ENCODE measurements at regions not wholly inside any gene's neighbourhood (a gene's known extent, or its start where the extent isn't known, plus 50 kb on each side); places are given as distances from the start of the nearest gene placed in this dataset.

DNA sequence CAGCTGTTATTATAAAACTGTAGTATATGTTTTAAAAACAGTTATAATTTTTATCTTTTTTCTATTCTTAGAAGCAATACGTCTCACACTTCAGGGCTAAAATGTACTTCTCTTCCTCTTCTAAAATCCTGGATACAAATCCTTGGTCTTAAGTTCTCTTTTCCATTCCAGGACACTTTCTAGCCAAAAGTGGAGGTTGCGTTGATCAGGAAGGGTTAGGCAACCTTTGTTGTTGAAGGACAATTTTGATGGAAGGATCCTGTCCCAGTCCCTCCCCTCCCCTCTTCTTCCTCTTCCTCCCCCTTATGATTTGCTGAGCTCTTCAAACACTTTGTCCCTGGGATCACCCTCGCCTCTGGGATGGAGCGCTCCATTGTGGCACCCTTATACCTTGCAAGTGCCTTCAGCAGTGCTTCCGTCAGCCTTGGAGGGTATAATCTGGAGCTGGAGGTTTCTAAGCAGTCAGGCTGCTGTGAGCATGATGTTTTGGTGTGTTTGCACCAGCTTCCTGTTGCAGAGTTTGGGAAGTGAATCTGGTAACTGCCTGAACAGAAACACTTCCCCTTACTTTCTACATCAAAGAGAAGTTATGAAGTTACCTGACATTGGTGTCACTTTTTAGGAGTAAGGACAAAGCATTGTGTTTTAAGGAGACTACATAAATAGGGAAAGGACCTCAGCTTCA, 87.4 kb upstream of the SLC38A2 start:
- Histone ChIP-seq H3F3A (ENCODE audit: insufficient read depth, low read length, poor library complexity, severe bottlenecking) (no peaks in the 10 kb centered on the region), H3K4me2 (ENCODE audit: low read length) (no peak overlapping the region), H3K9me2 (ENCODE audit: insufficient read depth, low read length) (no peaks in the 10 kb centered on the region), H3K79me2 (replicated peaks; ENCODE audit: insufficient read depth, low read length) (no peaks in the 10 kb centered on the region), H3K9ac (ENCODE audit: low read length) (no peak overlapping the region), H4K20me1 (ENCODE audit: insufficient read depth) (no peaks in the 10 kb centered on the region), H3K27ac (ENCODE audit: low read length) (no peak overlapping the region), H3K4me3 (ENCODE audit: low read length) (no peak overlapping the region), H3K9me3 (ENCODE audit: low read length) (no peaks in the 10 kb centered on the region), H3K36me3 (ENCODE audit: insufficient read depth, low read length) (no peaks in the 10 kb centered on the region), H3K27me3 (ENCODE audit: insufficient read depth, low read depth, low read length) (no peaks in the 10 kb centered on the region), H2AFZ (ENCODE audit: low read depth, low read length) (no peak overlapping the region)
- TF ChIP-seq EP300 (conservative IDR thresholded peaks at IDR 0.05; ENCODE audit: poor library complexity, severe bottlenecking) (no peak), POLR2AphosphoS5 (IDR thresholded peaks at IDR 0.05) (no peak), MXI1 (conservative IDR thresholded peaks at IDR 0.05; ENCODE audit: poor library complexity, severe bottlenecking) (no peak), RAD21 (conservative IDR thresholded peaks at IDR 0.05) (no peak)
- TF ChIP-seq, protein P1, sequence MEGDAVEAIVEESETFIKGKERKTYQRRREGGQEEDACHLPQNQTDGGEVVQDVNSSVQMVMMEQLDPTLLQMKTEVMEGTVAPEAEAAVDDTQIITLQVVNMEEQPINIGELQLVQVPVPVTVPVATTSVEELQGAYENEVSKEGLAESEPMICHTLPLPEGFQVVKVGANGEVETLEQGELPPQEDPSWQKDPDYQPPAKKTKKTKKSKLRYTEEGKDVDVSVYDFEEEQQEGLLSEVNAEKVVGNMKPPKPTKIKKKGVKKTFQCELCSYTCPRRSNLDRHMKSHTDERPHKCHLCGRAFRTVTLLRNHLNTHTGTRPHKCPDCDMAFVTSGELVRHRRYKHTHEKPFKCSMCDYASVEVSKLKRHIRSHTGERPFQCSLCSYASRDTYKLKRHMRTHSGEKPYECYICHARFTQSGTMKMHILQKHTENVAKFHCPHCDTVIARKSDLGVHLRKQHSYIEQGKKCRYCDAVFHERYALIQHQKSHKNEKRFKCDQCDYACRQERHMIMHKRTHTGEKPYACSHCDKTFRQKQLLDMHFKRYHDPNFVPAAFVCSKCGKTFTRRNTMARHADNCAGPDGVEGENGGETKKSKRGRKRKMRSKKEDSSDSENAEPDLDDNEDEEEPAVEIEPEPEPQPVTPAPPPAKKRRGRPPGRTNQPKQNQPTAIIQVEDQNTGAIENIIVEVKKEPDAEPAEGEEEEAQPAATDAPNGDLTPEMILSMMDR (IDR thresholded peaks at IDR 0.05; ENCODE audit: poor library complexity, severe bottlenecking), result no peak

DNA sequence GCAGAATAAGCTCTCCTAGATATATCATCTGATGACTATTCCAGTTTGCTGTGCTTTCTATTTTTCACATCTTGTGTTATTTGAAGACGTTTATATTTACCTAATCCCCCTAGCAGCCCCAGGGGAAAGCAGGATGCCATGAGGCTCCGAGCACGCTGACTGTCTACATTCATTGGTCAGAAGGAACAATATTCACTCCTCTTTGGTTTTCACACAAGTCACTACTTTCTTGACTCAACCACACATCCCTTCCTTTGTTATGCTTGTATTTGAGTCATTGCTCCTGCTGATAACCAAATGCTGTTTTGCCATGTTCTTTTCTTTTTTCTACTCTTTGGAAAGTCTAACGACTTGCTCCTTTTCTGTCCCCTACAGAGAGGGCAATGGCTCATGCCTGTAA, 86.5 kb upstream of the SLC38A2 start:
- no peaks in the 10 kb centered on the region for H3K9me2 ChIP-seq (ENCODE audit: insufficient read depth, low read length)
- no peak overlapping the region for H2AFZ ChIP-seq (ENCODE audit: low read depth, low read length)
- no peak overlapping the region for H3K4me2 ChIP-seq (ENCODE audit: low read length)
- H3F3A ChIP-seq (ENCODE audit: insufficient read depth, low read length, poor library complexity, severe bottlenecking), result no peaks in the 10 kb centered on the region
- H3K27me3 ChIP-seq (ENCODE audit: insufficient read depth, low read depth, low read length), result no peaks in the 10 kb centered on the region
- TF ChIP-seq POLR2AphosphoS5 (IDR thresholded peaks at IDR 0.05) (no peak), RAD21 (conservative IDR thresholded peaks at IDR 0.05) (no peak), MXI1 (conservative IDR thresholded peaks at IDR 0.05; ENCODE audit: poor library complexity, severe bottlenecking) (no peak), EZH2 (IDR thresholded peaks at IDR 0.05; ENCODE audit: borderline replicate concordance, insufficient read depth, low read length, poor library complexity, severe bottlenecking) (no peak), SMC3 (conservative IDR thresholded peaks at IDR 0.05; ENCODE audit: poor library complexity) (no peak), EP300 (conservative IDR thresholded peaks at IDR 0.05; ENCODE audit: poor library complexity, severe bottlenecking) (no peak), TAF1 (IDR thresholded peaks at IDR 0.05; ENCODE audit: low read depth) (no peak)
- TF ChIP-seq, protein P1 (IDR thresholded peaks at IDR 0.05; ENCODE audit: poor library complexity, severe bottlenecking), result no peak
- TF ChIP-seq, protein P2, sequence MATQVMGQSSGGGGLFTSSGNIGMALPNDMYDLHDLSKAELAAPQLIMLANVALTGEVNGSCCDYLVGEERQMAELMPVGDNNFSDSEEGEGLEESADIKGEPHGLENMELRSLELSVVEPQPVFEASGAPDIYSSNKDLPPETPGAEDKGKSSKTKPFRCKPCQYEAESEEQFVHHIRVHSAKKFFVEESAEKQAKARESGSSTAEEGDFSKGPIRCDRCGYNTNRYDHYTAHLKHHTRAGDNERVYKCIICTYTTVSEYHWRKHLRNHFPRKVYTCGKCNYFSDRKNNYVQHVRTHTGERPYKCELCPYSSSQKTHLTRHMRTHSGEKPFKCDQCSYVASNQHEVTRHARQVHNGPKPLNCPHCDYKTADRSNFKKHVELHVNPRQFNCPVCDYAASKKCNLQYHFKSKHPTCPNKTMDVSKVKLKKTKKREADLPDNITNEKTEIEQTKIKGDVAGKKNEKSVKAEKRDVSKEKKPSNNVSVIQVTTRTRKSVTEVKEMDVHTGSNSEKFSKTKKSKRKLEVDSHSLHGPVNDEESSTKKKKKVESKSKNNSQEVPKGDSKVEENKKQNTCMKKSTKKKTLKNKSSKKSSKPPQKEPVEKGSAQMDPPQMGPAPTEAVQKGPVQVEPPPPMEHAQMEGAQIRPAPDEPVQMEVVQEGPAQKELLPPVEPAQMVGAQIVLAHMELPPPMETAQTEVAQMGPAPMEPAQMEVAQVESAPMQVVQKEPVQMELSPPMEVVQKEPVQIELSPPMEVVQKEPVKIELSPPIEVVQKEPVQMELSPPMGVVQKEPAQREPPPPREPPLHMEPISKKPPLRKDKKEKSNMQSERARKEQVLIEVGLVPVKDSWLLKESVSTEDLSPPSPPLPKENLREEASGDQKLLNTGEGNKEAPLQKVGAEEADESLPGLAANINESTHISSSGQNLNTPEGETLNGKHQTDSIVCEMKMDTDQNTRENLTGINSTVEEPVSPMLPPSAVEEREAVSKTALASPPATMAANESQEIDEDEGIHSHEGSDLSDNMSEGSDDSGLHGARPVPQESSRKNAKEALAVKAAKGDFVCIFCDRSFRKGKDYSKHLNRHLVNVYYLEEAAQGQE (IDR thresholded peaks at IDR 0.05; ENCODE audit: borderline replicate concordance), result no peak
- H3K4me3 ChIP-seq (ENCODE audit: low read length), result no peak overlapping the region
- H3K9me3 ChIP-seq (ENCODE audit: low read length), result no peaks in the 10 kb centered on the region
- H4K20me1 ChIP-seq (ENCODE audit: insufficient read depth), result no peaks in the 10 kb centered on the region
- H3K9ac ChIP-seq (ENCODE audit: low read length), result no peak overlapping the region
- no peak overlapping the region for H3K27ac ChIP-seq (ENCODE audit: low read length)
- no peaks in the 10 kb centered on the region for H3K79me2 ChIP-seq (replicated peaks; ENCODE audit: insufficient read depth, low read length)
- no peaks in the 10 kb centered on the region for H3K36me3 ChIP-seq (ENCODE audit: insufficient read depth, low read length)
